ENCODE measurements at regions not wholly inside any gene's neighbourhood (a gene's known extent, or its start where the extent isn't known, plus 50 kb on each side); places are given as distances from the start of the nearest gene placed in this dataset.

DNA sequence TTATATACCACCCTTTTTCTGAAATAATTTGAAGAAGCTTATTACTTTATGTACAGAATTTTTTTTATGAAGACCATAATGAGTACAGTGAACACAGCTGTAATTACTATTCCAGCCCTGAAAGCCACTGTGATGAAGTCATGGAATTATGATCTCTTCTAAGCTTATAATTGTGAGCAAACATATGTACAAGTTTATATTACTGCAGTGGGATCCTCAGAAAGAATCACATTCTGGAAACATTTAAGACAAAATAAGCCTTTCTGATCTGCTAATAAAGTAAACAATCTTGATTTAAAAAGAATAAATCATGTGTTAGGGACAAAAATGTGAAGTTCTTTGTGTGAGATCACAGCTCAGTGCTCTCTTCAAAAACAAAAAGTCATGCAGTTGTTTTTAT lies 560.4 kb downstream of the CD109 start:
- TF ChIP-seq GATA2 (IDR thresholded peaks at IDR 0.05; ENCODE audit: low read depth, low read length) (no peak), GATA3 (IDR thresholded peaks at IDR 0.05; ENCODE audit: low read depth, low read length) (no peak)

Data from SH-SY5Y (cell line).